ENCODE measurements at regions not wholly inside any gene's neighbourhood (a gene's known extent, or its start where the extent isn't known, plus 50 kb on each side); places are given as distances from the start of the nearest gene placed in this dataset.

- no peak for TF ChIP-seq ZNF565 (CRISPR knock-in tag; conservative IDR thresholded peaks at IDR 0.05; ENCODE audit: low read depth)
- no peak for TF ChIP-seq POU6F1 (CRISPR knock-in tag; IDR thresholded peaks at IDR 0.05; ENCODE audit: borderline replicate concordance, low read depth)
- no peak for TF ChIP-seq ZFP30 (CRISPR knock-in tag; IDR thresholded peaks at IDR 0.05)
- TF ChIP-seq ZNF70 (CRISPR knock-in tag; IDR thresholded peaks at IDR 0.05) = no peak
- TF ChIP-seq ARNTL (CRISPR knock-in tag; IDR thresholded peaks at IDR 0.05; ENCODE audit: borderline replicate concordance, low read depth) = no peak
- no peak for TF ChIP-seq GLIS3 (CRISPR knock-in tag; IDR thresholded peaks at IDR 0.05)
- TF ChIP-seq ZNF8 (CRISPR knock-in tag; IDR thresholded peaks at IDR 0.05) = no peak
- no peak for TF ChIP-seq SNAI2 (CRISPR knock-in tag; IDR thresholded peaks at IDR 0.05)
- no peak for TF ChIP-seq PPARA (CRISPR knock-in tag; IDR thresholded peaks at IDR 0.05; ENCODE audit: borderline replicate concordance)
- no peak for TF ChIP-seq RARB (CRISPR knock-in tag; IDR thresholded peaks at IDR 0.05)
- no peak for TF ChIP-seq ESRRG (CRISPR knock-in tag; IDR thresholded peaks at IDR 0.05)
- no peak for TF ChIP-seq OSR1 (CRISPR knock-in tag; IDR thresholded peaks at IDR 0.05)
Measured at GRCh38 chr14:48849741-48850322, 736.3 kb downstream of the RPS29 start.

Measured in SK-N-SH treated with all-trans-retinoic acid at 6 μM for 48 hours (cell line).